IMR-90 (cell line): ENCODE measurements at regions not wholly inside any gene's neighbourhood (a gene's known extent, or its start where the extent isn't known, plus 50 kb on each side); places are given as distances from the start of the nearest gene placed in this dataset.

Experiments
- ATAC-seq: fragments of 200-7000 bp; cut with Tn5 transposase; 2 replicates; pipeline ENCODE4 v1.9.1; 2020; ENCODE audit warnings: low read depth, mild to moderate bottlenecking, moderate library complexity
- BruUV-seq: library from RNA; stranded (reverse); fragments of 400-500 nt; replicated peaks from 2 replicates; lab custom pipeline; 2021; lab: Mats Ljungman, UMichigan
- CTCF ChIA-PET: fragments of 300-600 bp; formaldehyde crosslinking; extraction: SDS; loops from one replicate; lab custom pipeline; 2021; ENCODE audit warnings: antibody characterized with exemption; lab: Yijun Ruan, JAX
- POLR2A ChIA-PET: fragments of 300-600 bp; sonication (Branson Sonifier 250); formaldehyde crosslinking; loops from one replicate; lab custom pipeline; 2022; ENCODE audit warnings: antibody characterized with exemption; ENCODE audit not compliant: unreplicated experiment; lab: Charles Lee
- DNase-seq: peaks from one replicate; pipeline ENCODE4 v3.0.0; 2013
- H2AFZ ChIP-seq: replicated peaks from 2 replicates; pipeline ENCODE3; 2013; ENCODE audit warnings: low read length, mild to moderate bottlenecking; ENCODE audit not compliant: poor library complexity
- H2AK5ac ChIP-seq: 2 replicates; pipeline ENCODE4 v1.6.1; 2013; ENCODE audit warnings: low read depth, low read length, inconsistent platforms
- H2AK9ac ChIP-seq: replicated peaks from 2 replicates; pipeline ENCODE3; 2013; ENCODE audit warnings: mild to moderate bottlenecking, low read depth, low read length, moderate library complexity; ENCODE audit not compliant: poor library complexity
- H2BK120ac ChIP-seq: 2 replicates; pipeline ENCODE4 v1.6.1; 2013; ENCODE audit warnings: low read depth, low read length, inconsistent platforms
- H2BK15ac ChIP-seq: 3 replicates; pipeline ENCODE4 v1.6.1; 2013; ENCODE audit warnings: low read depth, low read length, inconsistent platforms
- H2BK20ac ChIP-seq: 2 replicates; pipeline ENCODE4 v1.6.1; 2013; ENCODE audit warnings: low read depth, mild to moderate bottlenecking, inconsistent platforms, low read length, moderate library complexity
- H2BK5ac ChIP-seq: 2 replicates; pipeline ENCODE4 v1.6.1; 2013; ENCODE audit warnings: mild to moderate bottlenecking, low read depth, low read length, inconsistent platforms; ENCODE audit not compliant: poor library complexity, severe bottlenecking
- H3K14ac ChIP-seq: replicated peaks from 2 replicates; pipeline ENCODE4 v1.6.1; 2013; ENCODE audit warnings: low read depth, low read length, inconsistent platforms
- H3K18ac ChIP-seq: 2 replicates; pipeline ENCODE4 v1.6.1; 2013; ENCODE audit warnings: low read depth, low read length, control low read depth
- H3K23ac ChIP-seq: 2 replicates; pipeline ENCODE4 v1.6.1; 2013; ENCODE audit warnings: low read depth, low read length, inconsistent platforms
- H3K27ac ChIP-seq: 2 replicates; pipeline ENCODE4 v1.5.1; 2013; ENCODE audit warnings: mild to moderate bottlenecking, control low read depth, low read length; ENCODE audit not compliant: insufficient read depth
- H3K27me3 ChIP-seq: 2 replicates; pipeline ENCODE4 v1.6.1; 2013; ENCODE audit warnings: low read length; ENCODE audit not compliant: control insufficient read depth, insufficient read depth
- H3K36me3 ChIP-seq: 2 replicates; pipeline ENCODE4 v1.6.1; 2013; ENCODE audit warnings: low read length, mixed read lengths; ENCODE audit not compliant: control insufficient read depth, insufficient read depth
- H3K4ac ChIP-seq: 2 replicates; pipeline ENCODE4 v1.6.1; 2013; ENCODE audit warnings: low read depth, low read length, inconsistent platforms
- H3K4me1 ChIP-seq: 2 replicates; pipeline ENCODE4 v1.6.1; 2013; ENCODE audit warnings: low read length, mixed read lengths; ENCODE audit not compliant: control insufficient read depth, insufficient read depth
- H3K4me2 ChIP-seq: 2 replicates; pipeline ENCODE4 v1.6.1; 2013; ENCODE audit warnings: low read depth, mild to moderate bottlenecking, control low read depth, low read length, moderate library complexity
- H3K4me3 ChIP-seq: 2 replicates; pipeline ENCODE4 v1.5.1; 2013; ENCODE audit warnings: low read depth, mild to moderate bottlenecking, control low read depth, low read length, moderate library complexity; ENCODE audit not compliant: insufficient read depth
- H3K56ac ChIP-seq: 2 replicates; pipeline ENCODE4 v1.6.1; 2013; ENCODE audit warnings: low read length, inconsistent platforms; ENCODE audit not compliant: insufficient read depth; ENCODE audit errors: extremely low read depth
- H3K79me1 ChIP-seq, 2 experiments: 2 replicates each; pipeline ENCODE4 v1.6.1; 2013; ENCODE audit warnings: low read length in 2 of 2, inconsistent platforms in 1 of 2, low read depth in 1 of 2
- H3K9ac ChIP-seq: 2 replicates; pipeline ENCODE4 v1.6.1; 2013; ENCODE audit warnings: low read depth, low read length, control low read depth
- H3K9me1 ChIP-seq: 2 replicates; pipeline ENCODE4 v1.6.1; 2013; ENCODE audit warnings: low read length, inconsistent platforms; ENCODE audit not compliant: insufficient read depth
- H3K9me3 ChIP-seq: 2 replicates; pipeline ENCODE4 v1.6.1; 2013; ENCODE audit warnings: low read length; ENCODE audit not compliant: control insufficient read depth, insufficient read depth
- H4K20me1 ChIP-seq: 2 replicates; pipeline ENCODE4 v1.6.1; 2013; ENCODE audit warnings: low read length, inconsistent platforms; ENCODE audit not compliant: insufficient read depth
- H4K5ac ChIP-seq: 2 replicates; pipeline ENCODE4 v1.6.1; 2013; ENCODE audit warnings: mild to moderate bottlenecking, low read depth, low read length, control low read depth
- H4K8ac ChIP-seq, 2 experiments: 2 replicates each; pipeline ENCODE4 v1.6.1; 2013; ENCODE audit warnings: low read depth in 2 of 2, low read length in 2 of 2, control low read depth in 1 of 2, inconsistent platforms in 1 of 2
- H4K91ac ChIP-seq: 2 replicates; pipeline ENCODE4 v1.6.1; 2013; ENCODE audit warnings: low read depth, low read length, inconsistent platforms; ENCODE audit not compliant: insufficient read depth
- BHLHE40 ChIP-seq: fragments of 150-350 bp; IDR thresholded peaks from 2 replicates; pipeline ENCODE4 v1.6.1; 2016; ENCODE audit warnings: mild to moderate bottlenecking, low read depth, low read length
- CTCF ChIP-seq: conservative IDR thresholded peaks from 2 replicates; pipeline ENCODE4 v1.5.1; 2012; ENCODE audit warnings: mild to moderate bottlenecking, low read depth, low read length, improper control_type of control experiment
- ELK1 ChIP-seq: fragments of 150-350 bp; IDR thresholded peaks from 2 replicates; pipeline ENCODE4 v1.6.1; 2016; ENCODE audit warnings: low read depth, mild to moderate bottlenecking, low read length, moderate library complexity, borderline replicate concordance
- MAFK ChIP-seq: IDR thresholded peaks from 2 replicates; pipeline ENCODE4 v1.6.1; 2012; ENCODE audit warnings: low read depth, low read length, improper control_type of control experiment
- MAZ ChIP-seq: IDR thresholded peaks from 2 replicates; pipeline ENCODE4 v1.6.1; 2012; ENCODE audit warnings: low read depth, mild to moderate bottlenecking, low read length, improper control_type of control experiment, moderate library complexity, borderline replicate concordance
- MXI1 ChIP-seq: IDR thresholded peaks from 2 replicates; pipeline ENCODE4 v1.6.1; 2012; ENCODE audit warnings: low read depth, mild to moderate bottlenecking, low read length, moderate library complexity, borderline replicate concordance
- NFE2L2 ChIP-seq: fragments of 150-350 bp; IDR thresholded peaks from 2 replicates; pipeline ENCODE4 v1.6.1; 2016; ENCODE audit warnings: low read depth, mild to moderate bottlenecking, low read length
- RCOR1 ChIP-seq: IDR thresholded peaks from 2 replicates; pipeline ENCODE4 v1.6.1; 2012; ENCODE audit warnings: mild to moderate bottlenecking, low read length, improper control_type of control experiment; ENCODE audit not compliant: insufficient replicate concordance
- SMC3 ChIP-seq: fragments of 150-350 bp; IDR thresholded peaks from 2 replicates; pipeline ENCODE4 v1.6.1; 2016; ENCODE audit warnings: low read depth, mild to moderate bottlenecking, antibody characterized with exemption, low read length, moderate library complexity
- USF2 ChIP-seq: fragments of 150-350 bp; IDR thresholded peaks from 2 replicates; pipeline ENCODE4 v1.6.1; 2017; ENCODE audit warnings: mild to moderate bottlenecking, antibody characterized with exemption, low read length, low read depth
- WGBS, 2 experiments: methylation state at CpG; one replicate each; pipeline versions ENCODE4 v1.1.5 to v1.1.7; 2013; ENCODE audit warnings: missing lambda C conversion rate in 2 of 2; ENCODE audit not compliant: insufficient read length in 1 of 2; ENCODE audit errors: extremely low coverage in 2 of 2; 5-methylcytosine and 5-hydroxymethylcytosine counted together
- dilution Hi-C: fragments of 300-500 bp; cut with HindIII; formaldehyde crosslinking; loops from one replicate; pipeline ENCODE4 v1.14.3; 2018; ENCODE audit warnings: low sequenced_read_pairs; ENCODE audit not compliant: unreplicated experiment
- in situ Hi-C: fragments of 300-500 bp; cut with MboI; formaldehyde crosslinking; loops from 3 replicates; pipeline ENCODE4 v1.14.3; 2019; ENCODE audit warnings: low sequenced_read_pairs, inconsistent platforms, mixed read lengths
- intact Hi-C: fragments of 100-400 bp; cut with micrococcal nuclease; formaldehyde crosslinking; loops from 2 replicates; pipeline ENCODE4 v1.10.0; 2022

- H3K9me1 ChIP-seq, result no peaks in the 10 kb centered on the region
- no peak overlapping the region for H3K9ac ChIP-seq
- H4K8ac ChIP-seq, result no peak overlapping the region
- H3K14ac ChIP-seq, result no peak overlapping the region
- no peak overlapping the region for H4K91ac ChIP-seq
- no peak overlapping the region for H3K4ac ChIP-seq
- H3K23ac ChIP-seq, result no peak overlapping the region
- no peak for TF ChIP-seq CTCF
- no peak for TF ChIP-seq MAZ
- no peak for TF ChIP-seq RCOR1
- no peak for TF ChIP-seq MXI1
- TF ChIP-seq SMC3, result no peak
- TF ChIP-seq MAFK, result no peak
- TF ChIP-seq ELK1, result no peak
- no peak for TF ChIP-seq USF2
- no peak for TF ChIP-seq NFE2L2
- no peak for TF ChIP-seq BHLHE40
- intact Hi-C loops (no loop called here), in situ Hi-C loops (no loop called here), dilution Hi-C loops (no loop called here)
- H2BK120ac ChIP-seq, result no peak overlapping the region
- POLR2A ChIA-PET, result no interaction called here
- H3K4me2 ChIP-seq, result no peak overlapping the region
- no peak overlapping the region for H2BK15ac ChIP-seq
- no peak overlapping the region for H3K4me3 ChIP-seq
- H3K27me3 ChIP-seq, result no peaks in the 10 kb centered on the region
- BruUV-seq, result no TSS peak
- H2BK5ac ChIP-seq, result no peak overlapping the region
- H2AK9ac ChIP-seq, result no peak overlapping the region
- DNase-seq, result no peak
- no peak overlapping the region for H2AK5ac ChIP-seq
- no peaks in the 10 kb centered on the region for H4K20me1 ChIP-seq
- H3K9me3 ChIP-seq, result no peaks in the 10 kb centered on the region
- no peak overlapping the region for H2AFZ ChIP-seq
- CTCF ChIA-PET, result no interaction called here
- ATAC-seq, result no peak
- no peak overlapping the region for H3K27ac ChIP-seq
- WGBS, 2 experiments, result 98% methylated on average over 9 of the region's 28 CpGs; no CpG with 5 or more reads in 1 of the 2 experiments
- H2BK20ac ChIP-seq, result no peak overlapping the region
- no peak overlapping the region for H3K18ac ChIP-seq
- no peak overlapping the region for H4K5ac ChIP-seq
- no peaks in the 10 kb centered on the region for H3K4me1 ChIP-seq
- no peaks in the 10 kb centered on the region for H3K79me1 ChIP-seq
- H3K36me3 ChIP-seq, result no peaks in the 10 kb centered on the region
- no peak overlapping the region for H3K56ac ChIP-seq
These were observed 307.7 kb downstream of the LMO4 start for GRCh38 chr1:87636198-87636892.
